HG03060 (cell line): ENCODE measurements at regions not wholly inside any gene's neighbourhood (a gene's known extent, or its start where the extent isn't known, plus 50 kb on each side); places are given as distances from the start of the nearest gene placed in this dataset.
A peak's percentile ranks its signal among the peaks of the same experiment; 100 is the strongest.
"Not testable (repeated sequence)": the region's sequence is repeated elsewhere in the genome, so short reads cannot be mapped to it uniquely, and the experiment has no call there.

Experiments
- ATAC-seq: cut with Tn5 transposase; IDR thresholded peaks from one replicate; pipeline ENCODE4 v1.9.1; 2021; ENCODE audit warnings: low read depth, moderate number of reproducible peaks; ENCODE audit not compliant: unreplicated experiment

- ATAC-seq, result no peak
Measured at GRCh38 chr13:33679658-33680012, 138.3 kb upstream of the RFC3 start.

- ATAC-seq, result no peak
Measured at GRCh38 chr13:33682020-33682564, 135.9 kb upstream of the RFC3 start.

- not testable (repeated sequence) for ATAC-seq
Measured at GRCh38 chr13:33682646-33683045, 135.3 kb upstream of the RFC3 start.

- ATAC-seq, result no peak
Measured at GRCh38 chr13:33683376-33683775, 134.6 kb upstream of the RFC3 start.

GRCh38 chr13:33684874-33685273 is 133.1 kb upstream of the RFC3 start:
- no peak for ATAC-seq

GRCh38 chr13:33686772-33687480 is 131.0 kb upstream of the RFC3 start:
- ATAC-seq, result no peak

GRCh38 chr13:33690354-33690753 is 127.6 kb upstream of the RFC3 start:
- ATAC-seq, result no peak

GRCh38 chr13:33691980-33692379 is 126.0 kb upstream of the RFC3 start:
- ATAC-seq, result no peak

- ATAC-seq, result no peak
Measured at GRCh38 chr13:33692531-33692930, 125.4 kb upstream of the RFC3 start.

GRCh38 chr13:33694546-33694945 is 123.4 kb upstream of the RFC3 start:
- no peak for ATAC-seq

GRCh38 chr13:33696530-33696929 is 121.4 kb upstream of the RFC3 start:
- no peak for ATAC-seq

GRCh38 chr13:33697926-33698325 is 120.0 kb upstream of the RFC3 start:
- no peak for ATAC-seq

GRCh38 chr13:33707449-33707848 is 110.5 kb upstream of the RFC3 start:
- ATAC-seq, result no peak

GRCh38 chr13:33710924-33711323 is 107.0 kb upstream of the RFC3 start:
- ATAC-seq, result no peak

- ATAC-seq, result no peak
Measured at GRCh38 chr13:33711436-33711835, 106.5 kb upstream of the RFC3 start.

GRCh38 chr13:33717775-33718174 is 100.2 kb upstream of the RFC3 start:
- ATAC-seq, result no peak

- ATAC-seq, result no peak
Measured at GRCh38 chr13:33721724-33722123, 96.2 kb upstream of the RFC3 start.

- ATAC-seq, result no peak
Measured at GRCh38 chr13:33722216-33722915, 95.6 kb upstream of the RFC3 start.

- no peak for ATAC-seq
Measured at GRCh38 chr13:33723365-33723764, 94.6 kb upstream of the RFC3 start.

GRCh38 chr13:33723772-33724435 is 94.0 kb upstream of the RFC3 start:
- peak; percentile 59 for ATAC-seq

- ATAC-seq, result no peak
Measured at GRCh38 chr13:33725340-33725739, 92.6 kb upstream of the RFC3 start.
